Keratinocyte (primary cell): ENCODE measurements at regions not wholly inside any gene's neighbourhood (a gene's known extent, or its start where the extent isn't known, plus 50 kb on each side); places are given as distances from the start of the nearest gene placed in this dataset.

Experiments
- EZH2 ChIP-seq: IDR thresholded peaks from one replicate; pipeline ENCODE4 v1.6.1; 2012; ENCODE audit warnings: inconsistent platforms, mild to moderate bottlenecking, low read length, moderate library complexity
- TF ChIP-seq, protein P1 (sequence below), 3 experiments: IDR thresholded peaks in 1 of 3; conservative IDR thresholded peaks in 1 of 3; optimal IDR thresholded peaks in 1 of 3; 2 replicates in 2 of 3; 3 replicates in 1 of 3; pipeline versions ENCODE3 to v1.5.1; 2011; ENCODE audit warnings: low read length in 3 of 3, mild to moderate bottlenecking in 3 of 3, moderate library complexity in 2 of 3, control low read depth in 1 of 3, inconsistent platforms in 1 of 3; ENCODE audit not compliant: insufficient read depth in 2 of 3; ENCODE audit errors: extremely low read depth in 1 of 3

- TF ChIP-seq, protein P1, sequence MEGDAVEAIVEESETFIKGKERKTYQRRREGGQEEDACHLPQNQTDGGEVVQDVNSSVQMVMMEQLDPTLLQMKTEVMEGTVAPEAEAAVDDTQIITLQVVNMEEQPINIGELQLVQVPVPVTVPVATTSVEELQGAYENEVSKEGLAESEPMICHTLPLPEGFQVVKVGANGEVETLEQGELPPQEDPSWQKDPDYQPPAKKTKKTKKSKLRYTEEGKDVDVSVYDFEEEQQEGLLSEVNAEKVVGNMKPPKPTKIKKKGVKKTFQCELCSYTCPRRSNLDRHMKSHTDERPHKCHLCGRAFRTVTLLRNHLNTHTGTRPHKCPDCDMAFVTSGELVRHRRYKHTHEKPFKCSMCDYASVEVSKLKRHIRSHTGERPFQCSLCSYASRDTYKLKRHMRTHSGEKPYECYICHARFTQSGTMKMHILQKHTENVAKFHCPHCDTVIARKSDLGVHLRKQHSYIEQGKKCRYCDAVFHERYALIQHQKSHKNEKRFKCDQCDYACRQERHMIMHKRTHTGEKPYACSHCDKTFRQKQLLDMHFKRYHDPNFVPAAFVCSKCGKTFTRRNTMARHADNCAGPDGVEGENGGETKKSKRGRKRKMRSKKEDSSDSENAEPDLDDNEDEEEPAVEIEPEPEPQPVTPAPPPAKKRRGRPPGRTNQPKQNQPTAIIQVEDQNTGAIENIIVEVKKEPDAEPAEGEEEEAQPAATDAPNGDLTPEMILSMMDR (optimal IDR thresholded peaks at IDR 0.05 in 1 of 3, IDR thresholded peaks at IDR 0.05 in 1 of 3, conservative IDR thresholded peaks at IDR 0.05 in 1 of 3; ENCODE audit: extremely low read depth in 1 of 3, insufficient read depth in 2 of 3, low read length in 3 of 3) = no peak
- TF ChIP-seq EZH2 = no peak
Observed at GRCh38 chr4:23707652-23708026, 182.2 kb downstream of the PPARGC1A start.
